Right lobe of liver (tissue), 6 donors: ENCODE measurements at regions not wholly inside any gene's neighbourhood (a gene's known extent, or its start where the extent isn't known, plus 50 kb on each side); places are given as distances from the start of the nearest gene placed in this dataset.

Source experiments
- ATAC-seq, 4 donors: fragments of 200-7000 bp; cut with Tn5 transposase; one replicate each; pipeline ENCODE4 v1.9.1; 2020; ENCODE audit warnings: mild to moderate bottlenecking in 4 of 4, moderate library complexity in 4 of 4
- DNase-seq, 3 donors: peaks; one replicate each; pipeline ENCODE4 v3.0.0-alpha.2; 2020
- H3K27ac ChIP-seq, 3 donors: fragments of 200-600 bp; one replicate each; pipeline ENCODE4 v1.8.0; 2022
- H3K27me3 ChIP-seq, 2 donors: fragments of 200-600 bp; one replicate each; pipeline ENCODE4 v1.8.0; 2022
- H3K36me3 ChIP-seq, 4 donors: fragments of 200-600 bp; sonication (generic) in 1 of 4; one replicate each; pipeline versions ENCODE4 v1.5.1 to v1.8.0; 2017 to 2022; ENCODE audit warnings: control low read depth in 1 of 4
- H3K4me1 ChIP-seq, 4 donors: fragments of 200-600 bp; sonication (generic) in 1 of 4; one replicate each; pipeline versions ENCODE4 v1.5.1 to v1.8.0; 2017 to 2022; ENCODE audit warnings: control low read depth in 1 of 4
- H3K4me3 ChIP-seq, 3 donors: fragments of 200-600 bp; one replicate each; pipeline ENCODE4 v1.8.0; 2022
- H3K9me3 ChIP-seq, 4 donors: fragments of 200-600 bp; sonication (generic) in 1 of 4; one replicate each; pipeline versions ENCODE4 v1.5.1 to v1.8.0; 2017 to 2022; ENCODE audit warnings: control low read depth in 1 of 4
- POLR2A ChIP-seq: fragments of 450-650 bp; IDR thresholded peaks from one replicate; pipeline ENCODE4 v1.6.1; 2017; ENCODE audit warnings: antibody characterized with exemption, mild to moderate bottlenecking
- WGBS: methylation state at CpG from one replicate; pipeline ENCODE4 v1.1.6; 2018; ENCODE audit warnings: low coverage, low lambda C conversion rate; ENCODE audit not compliant: insufficient coverage; ENCODE audit errors: missing lambda C conversion rate; 5-methylcytosine and 5-hydroxymethylcytosine counted together
- intact Hi-C, 2 donors: fragments of 100-400 bp; cut with DNase I; formaldehyde crosslinking; loops; one replicate each; pipeline versions ENCODE4 v1.11.2 to v1.14.1; 2022
- TF ChIP-seq, protein P1 (sequence below), 4 donors: fragments of 200-600 bp in 3 of 4; fragments of 450-650 bp in 1 of 4; IDR thresholded peaks; one replicate each; pipeline versions ENCODE4 v1.5.1 to v1.8.0; 2016 to 2022; ENCODE audit warnings: antibody characterized with exemption in 4 of 4, mild to moderate bottlenecking in 2 of 4
- donor health status: DM: no; HTN: yes; CAD: no.
- donor health status: DM: no; HTN: no; CAD: no.
- donor health status: DM: no; HTN: no; CAD: no.
- donor health status: DM: no; HTN: yes; CAD: no.
- donor health status: DM: no; HTN: yes; CAD: no.

DNA sequence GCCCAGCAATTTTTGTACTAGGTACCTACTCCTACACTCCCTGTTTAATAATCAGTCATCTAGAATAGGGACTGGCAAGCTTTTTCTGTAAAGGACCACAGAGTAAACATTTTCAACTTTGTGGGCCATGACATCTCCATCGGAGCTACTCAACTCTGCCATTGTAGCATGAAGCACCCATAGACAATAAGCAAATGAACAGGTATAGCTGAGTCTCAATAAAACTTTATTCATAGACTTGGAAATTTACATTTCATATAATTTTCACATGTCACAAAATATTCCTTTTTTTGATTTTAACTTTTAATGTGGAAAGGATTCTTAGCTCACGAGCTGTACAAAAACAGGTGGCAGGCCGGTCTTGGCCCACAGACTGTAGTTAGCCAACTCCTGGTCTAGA, 345.8 kb downstream of the SOX9 start:
- Histone ChIP-seq H3K9me3 (no peaks in the 10 kb centered on the region), H3K27ac (no peak overlapping the region), H3K4me1 (no peaks in the 10 kb centered on the region), H3K4me3 (no peak overlapping the region), H3K27me3 (no peaks in the 10 kb centered on the region), H3K36me3 (no peaks in the 10 kb centered on the region)
- ATAC-seq = no peak
- TF ChIP-seq, protein P1, sequence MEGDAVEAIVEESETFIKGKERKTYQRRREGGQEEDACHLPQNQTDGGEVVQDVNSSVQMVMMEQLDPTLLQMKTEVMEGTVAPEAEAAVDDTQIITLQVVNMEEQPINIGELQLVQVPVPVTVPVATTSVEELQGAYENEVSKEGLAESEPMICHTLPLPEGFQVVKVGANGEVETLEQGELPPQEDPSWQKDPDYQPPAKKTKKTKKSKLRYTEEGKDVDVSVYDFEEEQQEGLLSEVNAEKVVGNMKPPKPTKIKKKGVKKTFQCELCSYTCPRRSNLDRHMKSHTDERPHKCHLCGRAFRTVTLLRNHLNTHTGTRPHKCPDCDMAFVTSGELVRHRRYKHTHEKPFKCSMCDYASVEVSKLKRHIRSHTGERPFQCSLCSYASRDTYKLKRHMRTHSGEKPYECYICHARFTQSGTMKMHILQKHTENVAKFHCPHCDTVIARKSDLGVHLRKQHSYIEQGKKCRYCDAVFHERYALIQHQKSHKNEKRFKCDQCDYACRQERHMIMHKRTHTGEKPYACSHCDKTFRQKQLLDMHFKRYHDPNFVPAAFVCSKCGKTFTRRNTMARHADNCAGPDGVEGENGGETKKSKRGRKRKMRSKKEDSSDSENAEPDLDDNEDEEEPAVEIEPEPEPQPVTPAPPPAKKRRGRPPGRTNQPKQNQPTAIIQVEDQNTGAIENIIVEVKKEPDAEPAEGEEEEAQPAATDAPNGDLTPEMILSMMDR (IDR thresholded peaks at IDR 0.05) = no peak
- TF ChIP-seq POLR2A = no peak
- no peak for DNase-seq
- WGBS = 62% methylated on average over 3 of the region's 3 CpGs
- intact Hi-C loops = no loop called here

DNA sequence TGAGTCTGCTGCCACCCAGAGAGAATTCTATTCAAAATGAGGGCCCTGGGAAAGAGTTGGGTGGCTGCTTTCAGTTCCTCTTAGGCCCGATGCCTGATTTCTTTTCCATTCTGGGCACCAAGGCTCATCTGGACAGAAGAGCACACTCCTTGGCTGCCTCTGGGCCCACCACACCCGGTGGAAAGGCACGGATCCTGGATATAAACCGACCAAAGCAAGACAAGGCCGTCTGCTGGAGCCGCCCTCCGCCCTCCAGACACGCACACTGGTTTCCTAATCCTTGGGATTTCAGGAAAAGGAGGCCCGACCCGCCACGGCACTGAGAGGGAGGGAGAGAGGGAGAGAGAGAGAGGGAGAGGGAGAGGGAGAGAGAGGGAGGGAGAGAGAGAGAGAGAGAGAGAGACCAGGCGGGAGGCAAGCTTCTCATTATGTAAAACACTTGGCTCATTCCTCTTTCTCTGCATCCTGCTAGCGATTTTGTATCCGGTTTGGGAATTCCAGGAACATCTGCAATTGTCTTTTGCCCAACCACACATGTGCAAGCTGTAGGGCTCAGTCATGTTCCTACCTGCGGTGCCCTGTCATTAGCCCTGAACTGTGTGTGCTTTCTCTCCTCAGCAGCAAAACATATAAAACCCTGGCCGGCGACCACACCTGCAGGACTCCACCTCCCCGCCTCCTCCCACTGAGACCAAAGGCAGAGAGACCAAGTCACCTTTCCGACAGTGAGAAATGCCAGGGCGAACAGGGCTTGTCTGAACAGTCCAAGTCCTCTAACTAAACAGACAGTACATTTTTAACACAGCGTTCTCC, 347.2 kb downstream of the SOX9 start:
- intact Hi-C loops = no loop called here
- Histone ChIP-seq H3K36me3 (no peaks in the 10 kb centered on the region), H3K27ac (no peak overlapping the region), H3K4me1 (no peaks in the 10 kb centered on the region), H3K27me3 (no peaks in the 10 kb centered on the region), H3K4me3 (no peak overlapping the region), H3K9me3 (no peaks in the 10 kb centered on the region)
- 27% methylated on average over 14 of the region's 21 CpGs for WGBS
- no peak for TF ChIP-seq POLR2A
- TF ChIP-seq, protein P1 (IDR thresholded peaks at IDR 0.05) = no peak
- ATAC-seq (no peak), DNase-seq (no peak)

DNA sequence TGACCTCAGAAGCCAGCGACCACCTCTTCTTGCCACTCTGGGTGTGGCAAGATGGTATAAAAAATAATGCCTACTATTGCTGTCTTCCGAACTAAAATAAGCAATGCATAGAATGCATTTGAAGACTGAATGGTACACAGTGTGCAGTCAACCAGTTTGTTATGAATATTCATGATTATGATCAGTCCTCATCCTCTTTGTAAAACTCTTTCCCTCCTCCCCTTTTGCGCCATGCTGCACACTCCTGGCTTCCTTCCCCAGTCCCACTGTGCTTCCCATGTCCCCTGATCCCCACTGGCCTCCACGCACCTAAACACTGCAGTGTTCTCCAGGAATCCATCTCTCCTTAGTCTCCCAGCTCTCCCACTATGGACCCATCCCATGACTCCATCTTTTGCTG, 348.0 kb downstream of the SOX9 start:
- H3K36me3 ChIP-seq = no peaks in the 10 kb centered on the region
- 80% methylated on average over 3 of the region's 4 CpGs for WGBS
- DNase-seq (peak in 1 of 3 donors; percentile 3), ATAC-seq (no peak)
- no peaks in the 10 kb centered on the region for H3K4me1 ChIP-seq
- H3K4me3 ChIP-seq = no peak overlapping the region
- no peak overlapping the region for H3K27ac ChIP-seq
- TF ChIP-seq, protein P1 (IDR thresholded peaks at IDR 0.05) = no peak
- TF ChIP-seq POLR2A = no peak
- H3K27me3 ChIP-seq = no peaks in the 10 kb centered on the region
- intact Hi-C loops = no loop called here
- H3K9me3 ChIP-seq = no peaks in the 10 kb centered on the region

DNA sequence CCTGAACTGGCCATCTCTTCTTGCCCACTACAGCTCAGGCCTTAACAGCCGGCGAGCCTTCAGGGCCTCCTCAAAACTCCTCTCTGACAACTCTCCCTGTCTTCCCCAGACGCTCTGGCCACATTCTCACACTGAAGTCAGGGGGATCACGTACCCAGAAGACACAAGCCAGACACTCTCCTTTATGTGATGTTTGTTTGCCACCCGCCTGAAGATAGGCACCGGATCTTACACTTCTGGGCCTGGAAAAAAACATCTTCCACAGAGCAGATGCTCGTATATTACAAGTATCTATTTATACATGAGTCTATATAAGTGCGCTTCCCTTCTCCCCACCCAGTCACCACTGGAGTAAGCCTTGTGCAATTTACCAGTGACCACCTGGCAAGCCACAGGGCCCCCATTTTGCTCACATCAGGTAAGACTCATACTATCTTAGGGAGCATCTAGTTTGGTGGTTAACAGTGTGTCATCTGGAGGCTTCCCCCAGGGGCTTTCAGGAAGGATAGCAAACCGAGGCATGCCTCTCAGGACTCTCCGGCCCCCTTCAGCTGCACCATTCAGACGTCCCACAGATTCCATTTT, 349.4 kb downstream of the SOX9 start:
- DNase-seq (peak in 1 of 3 donors; percentile 19), ATAC-seq (no peak)
- no peak for TF ChIP-seq POLR2A
- TF ChIP-seq, protein P1 (IDR thresholded peaks at IDR 0.05) = no peak
- no peaks in the 10 kb centered on the region for H3K4me1 ChIP-seq
- H3K27me3 ChIP-seq = no peaks in the 10 kb centered on the region
- whole genome bisulfite sequencing = 57% methylated on average over 9 of the region's 11 CpGs
- H3K27ac ChIP-seq = no peak overlapping the region
- no peaks in the 10 kb centered on the region for H3K36me3 ChIP-seq
- intact Hi-C loops = no loop called here
- no peak overlapping the region for H3K4me3 ChIP-seq
- no peaks in the 10 kb centered on the region for H3K9me3 ChIP-seq
